C4-2B (cell line): ENCODE measurements at regions not wholly inside any gene's neighbourhood (a gene's known extent, or its start where the extent isn't known, plus 50 kb on each side); places are given as distances from the start of the nearest gene placed in this dataset.

Source experiments
- H3K27ac ChIP-seq: fragments of 450-650 bp; 2 replicates; pipeline ENCODE4 v1.5.1; 2017
- ZFX ChIP-seq: fragments of 450-650 bp; IDR thresholded peaks from 2 replicates; pipeline ENCODE4 v1.6.1; 2017
- TF ChIP-seq, protein P1 (sequence below): fragments of 450-650 bp; conservative IDR thresholded peaks from 2 replicates; pipeline ENCODE4 v1.5.1; 2017; ENCODE audit warnings: mild to moderate bottlenecking

DNA sequence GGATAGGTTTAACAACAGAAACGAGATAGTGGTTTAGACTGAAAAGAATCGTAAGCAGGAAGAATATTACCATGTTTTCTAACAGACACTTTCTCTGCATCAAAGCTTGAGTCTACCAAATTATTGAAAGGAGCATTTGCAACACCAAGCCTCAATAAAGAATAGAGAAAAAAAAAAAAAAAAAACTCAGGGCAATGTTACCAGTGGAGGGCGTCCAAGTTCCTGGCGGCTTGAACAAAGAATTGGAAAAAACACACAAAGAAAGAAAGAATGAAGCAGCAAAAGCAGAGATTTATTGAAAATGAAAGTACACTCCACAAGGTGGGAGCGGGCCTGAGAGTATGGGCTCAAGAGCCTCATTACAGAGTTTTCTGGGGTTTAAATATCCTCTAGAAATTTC is 686.5 kb upstream of the ADGRL2 start:
- no peak overlapping the region for H3K27ac ChIP-seq
- no peak for TF ChIP-seq ZFX
- TF ChIP-seq, protein P1, sequence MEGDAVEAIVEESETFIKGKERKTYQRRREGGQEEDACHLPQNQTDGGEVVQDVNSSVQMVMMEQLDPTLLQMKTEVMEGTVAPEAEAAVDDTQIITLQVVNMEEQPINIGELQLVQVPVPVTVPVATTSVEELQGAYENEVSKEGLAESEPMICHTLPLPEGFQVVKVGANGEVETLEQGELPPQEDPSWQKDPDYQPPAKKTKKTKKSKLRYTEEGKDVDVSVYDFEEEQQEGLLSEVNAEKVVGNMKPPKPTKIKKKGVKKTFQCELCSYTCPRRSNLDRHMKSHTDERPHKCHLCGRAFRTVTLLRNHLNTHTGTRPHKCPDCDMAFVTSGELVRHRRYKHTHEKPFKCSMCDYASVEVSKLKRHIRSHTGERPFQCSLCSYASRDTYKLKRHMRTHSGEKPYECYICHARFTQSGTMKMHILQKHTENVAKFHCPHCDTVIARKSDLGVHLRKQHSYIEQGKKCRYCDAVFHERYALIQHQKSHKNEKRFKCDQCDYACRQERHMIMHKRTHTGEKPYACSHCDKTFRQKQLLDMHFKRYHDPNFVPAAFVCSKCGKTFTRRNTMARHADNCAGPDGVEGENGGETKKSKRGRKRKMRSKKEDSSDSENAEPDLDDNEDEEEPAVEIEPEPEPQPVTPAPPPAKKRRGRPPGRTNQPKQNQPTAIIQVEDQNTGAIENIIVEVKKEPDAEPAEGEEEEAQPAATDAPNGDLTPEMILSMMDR: peak; percentile 50

DNA sequence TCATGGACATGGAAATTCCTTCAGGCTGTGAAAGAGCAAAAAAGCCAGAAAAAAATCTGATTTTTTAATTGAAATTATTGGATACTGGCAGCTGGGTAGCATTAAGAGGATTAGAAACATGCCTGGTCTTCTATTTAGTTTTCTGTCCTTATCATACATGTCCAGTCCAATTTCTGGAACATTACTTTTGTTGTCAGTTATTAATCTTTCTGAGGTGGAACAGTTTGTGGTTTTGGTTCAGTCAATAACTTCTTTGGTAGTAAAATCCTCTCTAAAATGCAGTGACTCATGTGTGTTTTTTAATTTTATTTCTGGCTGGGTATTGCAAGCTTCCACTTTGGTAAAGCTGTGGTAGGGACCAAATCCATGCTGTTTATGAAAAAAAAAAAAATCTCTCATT is 687.0 kb upstream of the ADGRL2 start:
- H3K27ac ChIP-seq: no peak overlapping the region

DNA sequence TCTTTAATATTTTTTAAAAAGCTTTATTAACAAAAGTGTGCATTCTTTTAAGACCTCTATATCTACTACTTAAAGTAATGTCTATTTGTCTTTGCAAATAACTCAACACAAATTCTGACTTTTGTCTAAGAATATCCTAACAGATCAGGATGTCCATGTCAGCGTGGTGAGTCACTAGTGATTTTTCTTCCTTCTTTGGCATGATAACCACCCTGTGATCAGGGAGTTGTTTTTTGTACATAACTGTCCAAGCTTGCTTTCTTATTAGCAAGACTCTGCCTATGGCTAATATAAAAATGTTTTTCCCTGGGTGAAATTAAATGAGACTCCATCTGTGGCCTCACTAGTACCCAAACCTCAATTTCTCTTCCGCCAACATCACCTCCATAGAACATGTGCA is 688.9 kb upstream of the ADGRL2 start:
- TF ChIP-seq ZFX: no peak
- TF ChIP-seq, protein P1: no peak
- H3K27ac ChIP-seq: no peak overlapping the region

More for the DNA sequence above, 687.0 kb upstream of the ADGRL2 start:
- TF ChIP-seq, protein P1: no peak
- no peak for TF ChIP-seq ZFX

DNA sequence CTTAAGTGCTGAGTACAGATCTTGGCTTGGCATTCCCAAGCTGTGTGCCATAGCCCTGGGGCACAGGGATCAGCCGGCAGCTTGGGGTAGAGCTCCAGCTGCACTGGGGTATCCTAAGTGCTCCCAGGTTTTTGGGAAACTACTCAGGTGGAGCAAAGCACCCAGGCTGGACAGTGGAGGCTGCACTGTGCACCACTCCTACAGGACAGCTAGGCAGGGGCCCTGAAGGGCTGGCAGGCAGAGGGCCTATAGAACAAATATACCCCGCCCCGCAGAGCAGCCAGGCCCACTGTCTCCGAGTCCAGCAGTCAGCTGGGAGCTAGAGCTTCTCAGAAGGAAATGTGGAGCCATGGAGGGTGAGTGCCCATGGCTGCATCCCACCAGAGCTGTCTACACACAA is 691.7 kb upstream of the ADGRL2 start:
- TF ChIP-seq ZFX: no peak
- TF ChIP-seq, protein P1: no peak
- no peak overlapping the region for H3K27ac ChIP-seq

DNA sequence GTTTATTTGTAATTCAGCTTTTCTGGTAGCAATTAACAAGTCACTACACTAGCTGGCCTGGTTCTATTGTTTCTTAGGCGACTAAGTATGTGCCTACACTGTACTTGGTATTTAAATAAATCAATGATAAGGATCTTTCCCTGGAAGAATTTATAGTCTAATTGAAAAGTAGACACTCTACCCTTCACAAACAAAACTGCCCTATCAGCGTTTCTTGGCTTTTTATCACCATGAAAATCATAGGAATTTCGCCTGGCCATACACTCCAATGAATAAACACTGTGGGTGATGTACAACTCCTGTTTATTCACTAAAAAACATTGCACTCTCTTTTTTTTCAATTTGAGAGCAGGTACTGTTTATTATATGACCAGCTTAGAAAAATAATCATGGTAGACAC is 702.9 kb upstream of the ADGRL2 start:
- no peak overlapping the region for H3K27ac ChIP-seq
- no peak for TF ChIP-seq ZFX
- TF ChIP-seq, protein P1: no peak

DNA sequence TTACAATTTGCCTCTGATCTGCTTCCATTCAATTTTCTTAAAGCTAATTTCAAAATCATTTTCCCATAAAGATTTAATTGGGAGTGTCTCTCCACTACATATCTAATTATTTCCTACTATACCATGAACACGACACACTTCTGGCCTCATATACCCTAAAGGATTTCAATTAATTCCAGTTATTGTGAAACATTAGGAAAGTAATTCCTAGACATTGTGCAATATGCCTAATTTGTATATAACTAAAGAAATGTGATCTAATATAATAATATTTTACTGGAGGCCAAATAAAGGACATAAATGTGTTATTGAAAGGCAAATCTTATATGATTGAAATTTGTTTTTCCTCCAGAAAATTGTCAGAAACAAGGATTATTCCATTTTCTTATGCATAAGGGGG is 727.2 kb upstream of the ADGRL2 start:
- TF ChIP-seq, protein P1: no peak
- H3K27ac ChIP-seq: no peak overlapping the region

DNA sequence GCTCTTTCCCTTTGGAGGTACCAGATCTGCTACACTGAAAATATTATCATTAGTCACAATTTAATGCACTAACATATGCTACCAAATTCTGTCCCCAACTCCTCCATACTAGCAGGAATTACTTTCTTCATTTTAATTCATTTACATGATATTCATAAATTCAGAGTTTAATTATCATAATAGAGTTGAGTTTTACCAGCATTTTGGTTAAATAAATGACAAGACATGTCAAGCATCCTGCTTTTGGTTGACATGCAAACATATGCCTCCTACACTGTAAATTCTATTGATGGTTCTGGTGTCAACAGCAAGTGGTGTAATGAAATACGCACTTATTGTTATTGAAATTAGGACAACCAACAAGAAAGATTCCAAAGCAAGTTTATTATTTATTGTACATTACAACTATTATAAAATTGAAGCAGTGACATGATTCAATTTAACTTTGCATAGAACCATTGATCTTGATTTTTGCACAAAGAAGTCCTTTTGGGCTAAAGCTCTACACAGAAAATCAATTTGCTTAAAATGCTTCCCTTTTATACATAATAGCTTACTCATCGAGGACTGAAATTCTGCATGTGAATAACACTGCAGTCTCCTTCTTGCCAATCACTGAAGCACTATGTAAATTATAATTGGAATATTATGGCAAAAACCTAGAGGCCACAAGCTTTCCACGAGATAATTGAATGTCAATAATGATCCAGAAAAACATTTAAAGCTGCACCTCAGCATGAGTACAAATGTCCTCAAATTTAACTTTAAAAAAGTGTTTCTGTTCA is 728.6 kb upstream of the ADGRL2 start:
- TF ChIP-seq, protein P1: no peak
- no peak overlapping the region for H3K27ac ChIP-seq
